Activated effector memory CD4-positive, alpha-beta T cell treated with anti-CD3 and anti-CD28 coated beads, Interleukin-2, amount 50 U/mL, for 16 hours (primary cell): ENCODE measurements at regions not wholly inside any gene's neighbourhood (a gene's known extent, or its start where the extent isn't known, plus 50 kb on each side); places are given as distances from the start of the nearest gene placed in this dataset.

Source experiments
- DNase-seq: peaks from one replicate; pipeline ENCODE4 v3.0.0-alpha.2; 2020

DNA sequence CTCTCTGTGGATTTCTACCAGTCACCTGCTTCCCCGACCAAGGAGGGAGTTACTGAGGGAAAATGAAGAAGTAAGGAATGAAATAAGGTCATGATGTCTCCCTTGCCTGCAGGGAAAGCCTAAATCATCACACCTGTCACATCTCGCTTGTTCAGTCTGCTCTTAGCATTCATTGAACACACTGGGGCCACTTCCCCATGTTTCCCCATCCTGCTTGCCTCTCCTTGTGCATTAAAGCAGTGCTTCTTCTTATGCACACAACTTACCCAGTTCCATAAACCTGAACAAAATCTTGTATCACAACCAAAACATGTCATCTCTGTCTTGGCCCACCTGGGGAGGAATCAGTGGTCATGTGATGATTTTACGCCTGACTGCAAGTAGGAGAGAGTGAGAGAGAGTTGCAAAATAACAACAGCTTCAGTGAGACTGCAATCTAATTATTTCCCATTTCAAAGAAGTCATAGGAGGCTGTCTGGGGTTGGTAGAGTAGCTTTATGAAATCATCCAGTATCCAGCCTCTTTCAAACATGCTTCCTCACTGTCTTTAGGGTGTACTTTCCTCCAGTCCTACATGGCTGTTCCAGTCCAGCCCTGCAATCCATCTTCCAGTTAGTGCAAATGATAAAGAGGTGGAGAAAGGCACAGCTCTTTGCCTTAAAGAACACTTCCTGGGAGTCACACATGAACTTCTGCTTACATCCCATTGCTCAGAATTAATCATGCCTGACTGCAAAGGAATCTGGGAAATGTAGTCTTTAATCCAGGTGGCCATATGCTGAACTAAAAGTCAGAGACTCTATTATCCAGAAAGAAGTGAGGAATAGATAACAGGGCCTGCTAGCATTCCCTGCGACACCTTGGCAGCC is 220.1 kb downstream of the HAUS1 start:
- DNase-seq, result no peak

DNA sequence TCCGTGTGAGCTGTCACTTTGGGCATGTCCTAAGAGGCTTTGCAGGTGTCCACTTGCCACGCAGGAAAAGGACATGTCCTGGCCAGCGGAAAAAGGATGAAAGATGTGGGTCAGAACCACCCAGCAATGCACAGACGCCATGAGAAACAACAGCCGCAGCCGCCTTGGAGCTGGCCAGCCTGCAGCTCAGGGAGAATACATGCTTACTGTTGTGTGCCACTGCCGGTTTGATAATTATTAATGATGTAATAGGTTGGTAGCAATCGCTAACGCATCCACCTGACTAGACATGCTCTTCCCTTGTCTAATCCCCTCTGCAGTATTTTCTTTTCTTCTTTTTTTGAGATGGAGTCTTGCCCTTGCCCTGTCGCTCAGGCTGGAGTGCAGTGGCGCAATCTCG is 221.7 kb downstream of the HAUS1 start:
- no peak for DNase-seq

DNA sequence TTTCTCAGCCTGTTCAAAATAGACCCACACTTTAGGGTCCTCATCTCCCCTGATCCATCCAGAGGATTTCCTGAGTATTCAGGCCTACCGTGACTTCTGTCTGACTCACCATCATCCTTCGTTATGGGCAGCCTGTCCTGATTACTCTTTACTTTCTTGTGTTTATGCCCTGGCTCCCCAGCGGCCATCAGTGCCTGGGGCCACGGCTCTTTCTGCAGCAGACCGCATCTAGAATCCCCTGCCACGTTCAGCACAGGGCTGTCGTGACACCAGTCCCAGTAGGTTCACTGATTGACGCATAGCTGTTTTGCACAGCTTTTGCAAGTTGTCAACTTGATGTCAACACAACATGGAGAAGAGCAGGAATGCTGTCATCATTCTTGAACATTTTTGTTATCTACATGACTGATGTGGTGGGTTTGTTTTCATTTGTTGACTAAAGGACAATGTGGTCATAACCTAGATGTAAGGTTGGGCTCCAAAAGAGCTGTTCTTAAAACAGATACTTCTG is 225.6 kb downstream of the HAUS1 start:
- DNase-seq, result no peak

DNA sequence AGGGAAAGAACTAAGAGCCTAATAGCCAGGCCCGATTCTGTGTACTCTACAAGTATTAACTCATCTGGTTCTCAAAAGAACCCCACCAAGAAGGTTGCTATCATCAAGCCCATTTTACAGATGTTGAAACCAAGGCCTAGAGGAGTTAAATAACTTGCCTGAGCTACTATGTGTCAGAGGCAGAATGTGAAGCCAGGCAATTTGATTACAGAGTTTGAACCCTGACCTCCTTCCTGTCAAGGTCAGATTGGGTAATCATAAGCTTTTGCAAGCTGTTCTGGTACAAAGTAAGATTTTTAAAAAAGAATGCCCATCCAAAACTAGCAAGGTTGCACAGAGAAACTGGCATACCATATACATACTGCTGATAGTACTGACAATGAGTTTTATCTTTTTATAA is 227.1 kb downstream of the HAUS1 start:
- no peak for DNase-seq

DNA sequence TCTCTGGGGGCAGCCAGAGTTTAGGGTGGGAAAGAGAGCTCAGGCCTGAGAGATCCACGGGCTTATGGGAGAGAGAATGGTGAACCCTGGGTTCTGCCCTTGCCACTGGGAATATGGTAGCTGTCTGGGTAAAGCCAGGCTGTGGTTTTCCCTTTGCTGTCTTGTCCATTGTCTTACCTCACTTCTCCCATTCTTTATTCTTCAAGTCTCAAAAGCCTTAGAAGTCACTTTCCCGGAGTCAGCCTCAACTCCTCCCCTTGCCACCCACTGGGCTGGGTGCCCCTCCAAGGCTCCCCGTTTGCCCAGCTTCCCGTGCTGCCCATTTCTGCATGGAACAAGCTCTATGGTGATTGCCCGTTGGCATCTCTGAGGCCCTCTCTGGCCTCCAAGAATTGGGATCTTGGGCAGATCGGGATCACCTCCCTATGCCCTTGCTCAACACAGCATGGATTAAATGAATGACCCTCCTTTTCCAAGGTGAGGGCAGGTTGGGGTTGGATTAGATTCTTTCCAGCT is 228.2 kb downstream of the HAUS1 start:
- DNase-seq, result no peak

DNA sequence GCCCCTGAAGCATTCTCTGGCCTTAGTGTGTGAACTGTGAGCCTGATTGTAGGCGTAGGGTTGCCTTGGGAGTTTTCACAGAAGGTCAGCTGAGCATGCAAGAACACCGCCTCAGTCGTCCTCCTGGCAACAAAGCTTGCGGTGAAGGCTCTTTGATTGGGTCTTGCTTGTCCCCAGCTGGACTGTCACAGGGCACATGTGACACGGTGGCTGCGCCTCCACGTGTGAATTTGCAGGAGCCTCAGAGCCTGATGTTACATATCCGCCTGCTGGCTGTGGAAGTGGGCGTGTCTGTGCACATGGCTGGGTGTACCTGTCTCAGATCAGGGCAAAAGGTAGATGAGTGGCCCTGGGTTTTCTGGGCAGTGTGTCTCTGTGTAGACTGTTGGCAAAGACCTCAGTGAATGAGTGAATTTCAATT is 228.7 kb downstream of the HAUS1 start:
- DNase-seq, result no peak

- DNase-seq, result no peak
Measured at GRCh38 chr18:46333431-46334135, 229.4 kb downstream of the HAUS1 start.

GRCh38 chr18:46334868-46335281 is 230.7 kb downstream of the HAUS1 start:
- DNase-seq, result no peak

GRCh38 chr18:46335534-46336101 is 231.4 kb downstream of the HAUS1 start:
- DNase-seq, result no peak

GRCh38 chr18:46336278-46337111 is 232.3 kb downstream of the HAUS1 start:
- no peak for DNase-seq

DNA sequence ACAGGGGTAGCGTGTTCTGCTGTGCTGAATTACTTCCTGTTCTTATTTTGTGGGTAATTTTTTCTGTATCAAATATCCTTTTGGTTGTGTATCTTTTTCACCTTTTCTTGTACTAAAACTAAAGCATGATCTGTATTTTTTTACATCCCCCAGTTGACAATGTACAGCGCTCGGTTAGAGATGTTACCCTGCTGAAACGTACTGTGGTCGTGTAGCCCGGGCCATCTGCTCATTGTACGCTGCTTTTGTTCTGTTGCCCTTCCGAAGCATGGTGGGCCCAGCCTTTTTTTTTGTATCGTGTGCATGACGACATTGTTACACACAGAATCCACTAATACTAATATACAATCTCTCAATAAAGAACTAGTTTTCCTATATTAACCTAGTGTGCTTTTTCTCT is 233.1 kb downstream of the HAUS1 start:
- DNase-seq, result no peak

DNA sequence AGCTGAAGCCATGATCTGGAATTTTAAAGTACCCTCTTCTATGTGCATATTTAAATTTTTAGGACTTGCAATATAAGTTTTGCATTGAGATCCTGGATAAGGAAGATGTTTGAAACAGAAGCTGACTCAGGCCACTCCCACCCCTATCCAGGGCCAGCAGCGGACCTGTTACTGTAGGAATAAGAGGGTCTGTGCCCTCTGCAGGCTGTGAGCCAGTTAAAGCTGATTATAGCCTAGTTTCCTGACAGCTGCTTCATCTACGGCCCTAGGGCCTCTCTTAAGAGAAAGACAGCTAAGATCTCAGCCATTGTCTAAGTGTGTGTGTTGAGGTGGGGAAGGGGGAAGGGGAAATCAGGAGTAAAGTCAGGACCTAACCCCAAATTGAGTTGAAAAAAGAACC is 234.0 kb downstream of the HAUS1 start:
- no peak for DNase-seq

DNA sequence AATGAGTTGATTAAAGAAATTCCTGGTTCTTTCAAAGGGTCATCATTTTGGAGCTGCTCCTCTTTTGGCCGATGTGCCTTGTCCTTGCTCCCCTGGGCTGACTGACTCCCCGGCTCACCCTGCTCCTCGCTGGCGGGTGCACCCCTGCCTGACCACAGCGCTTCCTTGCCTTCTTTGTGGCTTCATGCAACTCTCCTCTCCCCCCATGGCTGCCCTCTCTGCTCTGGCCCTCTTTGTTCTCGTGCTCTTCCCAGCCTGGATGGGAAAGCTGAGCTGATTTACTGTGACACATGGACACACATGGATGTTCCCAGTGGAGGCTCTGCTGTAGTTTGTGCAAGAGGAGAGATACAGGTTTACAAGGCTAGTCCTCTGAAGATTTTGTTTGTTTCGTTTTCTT is 234.6 kb downstream of the HAUS1 start:
- no peak for DNase-seq

DNA sequence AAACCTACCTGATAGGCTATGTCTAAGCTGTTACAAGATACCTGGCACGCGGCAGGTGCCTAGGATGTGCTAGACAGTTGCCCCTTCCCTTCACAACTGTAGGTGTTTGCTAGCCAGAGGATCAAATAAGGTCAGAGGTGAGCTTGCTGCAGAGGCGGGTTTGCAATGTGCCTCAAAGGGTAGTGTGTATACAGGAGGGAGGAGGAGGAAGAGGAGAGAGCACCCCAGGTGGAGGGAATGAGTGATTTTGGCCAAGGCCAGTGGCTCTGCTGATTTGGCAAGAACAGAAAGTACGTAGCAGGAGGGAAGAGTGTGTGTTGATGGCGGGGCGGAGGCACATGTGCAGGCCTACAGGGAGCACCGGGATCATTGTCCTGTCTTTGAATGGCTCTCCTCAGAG is 236.5 kb downstream of the HAUS1 start:
- DNase-seq, result no peak

DNA sequence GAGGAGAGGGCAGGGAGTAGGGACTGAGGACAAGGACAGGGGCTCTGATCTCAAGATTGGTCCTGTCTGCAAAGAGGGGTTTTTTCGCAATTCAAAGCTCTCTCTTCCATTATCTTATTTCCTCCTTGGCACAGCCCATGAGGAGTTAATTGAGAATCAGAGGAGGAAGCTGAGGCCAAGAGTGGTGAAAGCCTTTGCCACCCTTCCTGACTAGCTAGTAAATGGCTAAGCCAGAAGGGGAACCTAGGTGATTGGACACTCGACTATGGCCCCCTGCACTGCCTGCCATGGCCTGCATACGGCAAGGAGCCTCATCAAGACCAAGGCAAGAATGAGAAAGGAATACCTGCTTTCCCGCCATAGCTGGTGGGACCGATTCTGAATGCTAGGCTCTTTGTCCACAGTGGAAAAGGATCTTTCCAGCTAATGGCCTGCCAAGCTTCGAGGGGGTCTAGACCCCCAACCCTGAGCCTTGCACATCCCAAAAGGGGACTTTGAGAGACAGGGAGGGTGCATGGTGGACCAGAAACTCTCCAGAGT is 237.9 kb downstream of the HAUS1 start:
- peak; percentile 27 for DNase-seq

GRCh38 chr18:46343456-46343855 is 239.3 kb downstream of the HAUS1 start:
- peak; percentile 58 for DNase-seq

- DNase-seq, result peak; percentile 76
Measured at GRCh38 chr18:46343931-46344372, 239.8 kb downstream of the HAUS1 start.

- DNase-seq, result no peak
Measured at GRCh38 chr18:46344416-46345180, 240.4 kb downstream of the HAUS1 start.

GRCh38 chr18:46345181-46345465 is 240.9 kb downstream of the HAUS1 start:
- no peak for DNase-seq

DNA sequence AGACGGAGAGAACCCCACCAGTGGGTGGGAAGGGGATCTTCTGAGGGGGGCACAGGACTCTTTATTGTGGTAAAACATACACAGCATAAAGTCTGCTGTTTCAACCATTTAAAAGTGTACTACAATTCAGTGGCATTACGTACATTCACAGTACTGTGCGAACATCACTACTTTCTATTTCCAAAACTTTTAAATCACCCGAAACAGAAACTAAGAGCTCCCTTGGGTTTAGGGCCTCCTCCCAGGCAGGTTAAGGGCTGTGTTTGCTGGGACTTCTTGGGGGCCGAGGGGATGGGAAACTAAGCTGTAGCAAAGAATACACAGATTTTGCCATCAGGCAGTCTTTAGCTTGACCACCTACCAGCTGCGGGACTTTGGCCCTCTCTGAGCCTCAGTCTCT is 242.0 kb downstream of the HAUS1 start:
- DNase-seq, result no peak

- DNase-seq, result no peak
Measured at GRCh38 chr18:46346896-46347630, 242.9 kb downstream of the HAUS1 start.
